Inferior parietal cortex (tissue), 1 donor: ENCODE measurements at regions not wholly inside any gene's neighbourhood (a gene's known extent, or its start where the extent isn't known, plus 50 kb on each side); places are given as distances from the start of the nearest gene placed in this dataset.

Source experiments
- DNase-seq: peaks from one replicate; pipeline ENCODE4 v3.0.0-alpha.2; 2016; ENCODE audit errors: extremely low spot score

GRCh38 chr5:4294878-4295277 is 699.2 kb downstream of the IRX1 start:
- no peak for DNase-seq

GRCh38 chr5:4295663-4296339 is 700.2 kb downstream of the IRX1 start:
- DNase-seq = peak; percentile 56

GRCh38 chr5:4306057-4306456 is 710.4 kb downstream of the IRX1 start:
- no peak for DNase-seq

GRCh38 chr5:4309026-4309425 is 713.4 kb downstream of the IRX1 start:
- DNase-seq = no peak

- no peak for DNase-seq
Observed at GRCh38 chr5:4313138-4313537, 717.5 kb downstream of the IRX1 start.

GRCh38 chr5:4319478-4320128 is 724.0 kb downstream of the IRX1 start:
- no peak for DNase-seq

GRCh38 chr5:4330327-4330726 is 734.7 kb downstream of the IRX1 start:
- no peak for DNase-seq

- no peak for DNase-seq
Observed at GRCh38 chr5:4335078-4335477, 739.4 kb downstream of the IRX1 start.

GRCh38 chr5:4337519-4337918 is 741.9 kb downstream of the IRX1 start:
- no peak for DNase-seq

- no peak for DNase-seq
Observed at GRCh38 chr5:4339949-4340348, 744.3 kb downstream of the IRX1 start.

GRCh38 chr5:4345850-4346249 is 750.2 kb downstream of the IRX1 start:
- no peak for DNase-seq

- no peak for DNase-seq
Observed at GRCh38 chr5:4348423-4348822, 752.8 kb downstream of the IRX1 start.

GRCh38 chr5:4348919-4349318 is 753.3 kb downstream of the IRX1 start:
- DNase-seq = no peak

GRCh38 chr5:4356201-4356600 is 760.6 kb downstream of the IRX1 start:
- DNase-seq = no peak

GRCh38 chr5:4359847-4360246 is 764.2 kb downstream of the IRX1 start:
- DNase-seq = no peak

- DNase-seq = no peak
Observed at GRCh38 chr5:4361753-4362152, 766.1 kb downstream of the IRX1 start.

GRCh38 chr5:4362411-4362810 is 766.8 kb downstream of the IRX1 start:
- no peak for DNase-seq

- DNase-seq = no peak
Observed at GRCh38 chr5:4363045-4363444, 767.4 kb downstream of the IRX1 start.

GRCh38 chr5:4366628-4367027 is 771.0 kb downstream of the IRX1 start:
- no peak for DNase-seq

GRCh38 chr5:4370218-4370617 is 769.9 kb upstream of the ADAMTS16 start:
- DNase-seq = peak; percentile 6

GRCh38 chr5:4372481-4372880 is 767.6 kb upstream of the ADAMTS16 start:
- DNase-seq = no peak

- no peak for DNase-seq
Observed at GRCh38 chr5:4373051-4373820, 766.9 kb upstream of the ADAMTS16 start.

- DNase-seq = no peak
Observed at GRCh38 chr5:4374866-4375265, 765.3 kb upstream of the ADAMTS16 start.
